ENCODE measurements at regions not wholly inside any gene's neighbourhood (a gene's known extent, or its start where the extent isn't known, plus 50 kb on each side); places are given as distances from the start of the nearest gene placed in this dataset.

DNA sequence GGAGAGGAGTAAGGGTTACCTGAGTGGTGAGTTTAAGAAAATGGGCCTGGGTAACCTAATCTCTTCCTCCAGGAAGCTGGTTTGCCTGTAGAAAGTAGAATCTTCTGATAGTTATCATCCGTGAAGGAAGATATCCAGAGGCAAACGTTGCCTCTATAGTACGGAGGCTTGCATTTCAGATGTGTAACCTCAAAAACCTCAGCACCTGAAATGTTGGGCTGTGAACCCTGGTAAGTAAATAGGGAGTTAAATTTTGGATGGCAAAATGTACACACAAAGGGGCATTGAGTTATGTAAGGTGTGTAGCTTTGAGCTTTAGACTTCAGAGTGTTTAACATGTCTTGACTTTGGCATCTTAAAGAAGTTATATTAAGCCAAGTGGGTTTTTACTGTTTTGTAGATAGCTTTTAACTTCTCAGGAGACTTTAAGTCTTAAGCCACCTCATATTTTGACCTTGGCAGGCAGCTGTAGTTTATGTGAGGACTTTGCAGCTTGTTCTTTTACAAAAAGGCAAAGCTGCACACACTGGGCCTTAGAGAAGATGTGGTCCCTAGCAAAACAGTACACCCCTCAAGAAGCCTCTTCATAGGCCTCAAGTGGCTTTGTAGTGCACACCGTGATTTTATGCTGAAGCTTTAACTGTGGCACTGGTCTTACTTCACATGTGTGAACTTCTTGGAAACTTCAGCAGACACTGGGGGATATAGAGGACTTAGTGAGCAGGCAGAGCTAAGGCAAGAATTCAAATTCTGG lies 83.4 kb downstream of the SNRPE start:
- TF ChIP-seq, protein P1, sequence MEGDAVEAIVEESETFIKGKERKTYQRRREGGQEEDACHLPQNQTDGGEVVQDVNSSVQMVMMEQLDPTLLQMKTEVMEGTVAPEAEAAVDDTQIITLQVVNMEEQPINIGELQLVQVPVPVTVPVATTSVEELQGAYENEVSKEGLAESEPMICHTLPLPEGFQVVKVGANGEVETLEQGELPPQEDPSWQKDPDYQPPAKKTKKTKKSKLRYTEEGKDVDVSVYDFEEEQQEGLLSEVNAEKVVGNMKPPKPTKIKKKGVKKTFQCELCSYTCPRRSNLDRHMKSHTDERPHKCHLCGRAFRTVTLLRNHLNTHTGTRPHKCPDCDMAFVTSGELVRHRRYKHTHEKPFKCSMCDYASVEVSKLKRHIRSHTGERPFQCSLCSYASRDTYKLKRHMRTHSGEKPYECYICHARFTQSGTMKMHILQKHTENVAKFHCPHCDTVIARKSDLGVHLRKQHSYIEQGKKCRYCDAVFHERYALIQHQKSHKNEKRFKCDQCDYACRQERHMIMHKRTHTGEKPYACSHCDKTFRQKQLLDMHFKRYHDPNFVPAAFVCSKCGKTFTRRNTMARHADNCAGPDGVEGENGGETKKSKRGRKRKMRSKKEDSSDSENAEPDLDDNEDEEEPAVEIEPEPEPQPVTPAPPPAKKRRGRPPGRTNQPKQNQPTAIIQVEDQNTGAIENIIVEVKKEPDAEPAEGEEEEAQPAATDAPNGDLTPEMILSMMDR (IDR thresholded peaks at IDR 0.05 in 4 of 5, conservative IDR thresholded peaks at IDR 0.05 in 1 of 5), result no peak
- no peak for TF ChIP-seq POLR2A (IDR thresholded peaks at IDR 0.05)
- Histone ChIP-seq H3K4me1 (no peaks in the 10 kb centered on the region), H3K27me3 (no peaks in the 10 kb centered on the region), H3K9me3 (no peaks in the 10 kb centered on the region), H3K27ac (no peak overlapping the region), H3K4me3 (no peak overlapping the region), H3K36me3 (no peaks in the 10 kb centered on the region)
- no peak for ATAC-seq
- in situ Hi-C loops (cut with MboI; ENCODE audit: low sequenced_read_pairs in 4 of 4), result no loop called here
- intact Hi-C loops (cut with DNase I; ENCODE audit: low total_unique reads), result no loop called here
- DNase-seq, result no peak

DNA sequence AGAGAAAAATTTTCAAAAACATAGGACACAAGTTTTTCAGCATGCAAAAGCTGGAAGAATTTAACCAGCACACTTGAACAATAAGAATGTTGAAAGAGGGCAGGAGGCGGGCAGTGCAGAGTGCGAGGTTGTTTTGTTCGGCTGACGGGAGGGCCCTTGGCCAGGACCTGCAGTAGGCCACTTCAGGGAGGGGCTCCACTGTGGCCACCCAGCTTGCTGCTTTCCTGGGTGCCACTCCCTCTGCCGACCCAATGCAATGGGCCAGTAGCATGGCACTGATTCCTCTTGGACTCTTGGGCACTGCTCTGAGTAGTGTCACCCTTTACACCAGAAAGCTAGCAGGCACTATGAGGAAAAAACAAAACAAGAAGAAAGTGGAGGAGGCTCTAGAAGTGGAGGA lies 92.9 kb downstream of the SNRPE start:
- Histone ChIP-seq H3K4me1 (no peaks in the 10 kb centered on the region), H3K9me3 (no peaks in the 10 kb centered on the region), H3K27me3 (no peaks in the 10 kb centered on the region), H3K27ac (no peak overlapping the region), H3K4me3 (no peak overlapping the region), H3K36me3 (no peaks in the 10 kb centered on the region)
- ATAC-seq (no peak), DNase-seq (no peak)
- TF ChIP-seq, protein P1 (IDR thresholded peaks at IDR 0.05 in 4 of 5, conservative IDR thresholded peaks at IDR 0.05 in 1 of 5), result no peak
- TF ChIP-seq POLR2A (IDR thresholded peaks at IDR 0.05), result no peak
- in situ Hi-C loops (cut with MboI; ENCODE audit: low sequenced_read_pairs in 4 of 4), result no loop called here
- intact Hi-C loops (cut with DNase I; ENCODE audit: low total_unique reads), result no loop called here

DNA sequence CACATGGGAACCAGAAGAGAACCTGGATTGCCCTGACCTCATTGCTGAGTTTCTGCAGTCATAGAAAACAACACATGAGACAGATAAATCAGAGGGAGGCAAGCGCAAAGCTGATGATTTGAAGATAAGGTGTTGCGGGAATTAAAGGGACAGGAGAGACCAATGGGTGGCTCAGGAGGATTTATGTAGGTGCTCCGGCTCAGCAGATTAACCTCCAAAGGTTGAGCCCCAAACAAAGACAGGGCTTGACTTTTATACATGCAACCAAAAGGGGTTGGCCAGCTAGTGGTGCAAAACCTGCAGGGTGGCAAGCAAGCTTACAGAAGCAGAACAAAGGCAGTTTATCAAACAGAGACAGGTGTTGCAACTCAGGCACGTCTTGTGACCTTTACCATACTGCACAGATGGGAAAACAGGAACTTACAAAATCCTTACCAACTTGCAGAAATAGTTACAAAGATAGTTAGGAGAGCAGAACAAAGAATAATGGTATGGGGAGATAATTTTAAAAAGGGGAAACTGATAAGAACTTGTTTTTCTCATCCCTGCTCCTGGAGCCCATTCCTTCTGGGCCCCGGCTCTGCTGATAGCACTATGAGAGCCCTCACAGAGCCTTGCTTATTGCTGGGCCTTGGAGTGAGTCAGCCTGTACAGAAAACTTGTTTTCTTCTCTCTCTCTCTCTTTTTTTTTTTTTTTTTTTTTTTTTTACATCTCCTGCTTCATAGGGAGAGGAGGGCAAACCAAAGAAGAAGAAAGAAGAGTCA lies 93.6 kb downstream of the SNRPE start:
- no peaks in the 10 kb centered on the region for H3K4me1 ChIP-seq
- intact Hi-C loops (cut with DNase I; ENCODE audit: low total_unique reads), result no loop called here
- H3K27me3 ChIP-seq, result no peaks in the 10 kb centered on the region
- ATAC-seq (no peak), DNase-seq (no peak)
- TF ChIP-seq POLR2A (IDR thresholded peaks at IDR 0.05), result no peak
- TF ChIP-seq, protein P1 (IDR thresholded peaks at IDR 0.05 in 4 of 5, conservative IDR thresholded peaks at IDR 0.05 in 1 of 5), result no peak
- H3K36me3 ChIP-seq, result no peaks in the 10 kb centered on the region
- in situ Hi-C loops (cut with MboI; ENCODE audit: low sequenced_read_pairs in 4 of 4), result no loop called here
- no peaks in the 10 kb centered on the region for H3K9me3 ChIP-seq
- no peak overlapping the region for H3K27ac ChIP-seq
- H3K4me3 ChIP-seq, result no peak overlapping the region

DNA sequence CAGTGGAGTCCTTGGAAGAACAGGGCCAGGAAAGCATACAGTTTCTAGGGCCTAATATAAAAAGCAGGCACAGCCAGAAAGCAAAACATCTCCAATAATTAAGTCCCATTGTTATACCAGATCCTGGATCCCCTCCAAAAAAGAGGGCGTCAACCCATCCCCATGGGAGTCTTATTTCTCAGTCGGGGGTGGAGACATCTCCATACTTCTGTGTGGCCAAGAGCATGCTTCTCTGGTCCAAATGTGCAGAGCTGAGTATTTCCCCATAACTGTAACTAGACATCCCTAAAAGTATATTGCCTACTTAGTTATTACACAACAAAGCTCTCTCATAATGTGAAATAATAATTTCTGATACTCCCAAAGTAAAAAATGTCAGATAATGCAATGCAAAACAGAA lies 104.2 kb upstream of the SOX13 start:
- Histone ChIP-seq H3K27ac (no peak overlapping the region), H3K4me3 (no peak overlapping the region), H3K4me1 (no peaks in the 10 kb centered on the region), H3K9me3 (no peaks in the 10 kb centered on the region), H3K27me3 (no peaks in the 10 kb centered on the region), H3K36me3 (no peaks in the 10 kb centered on the region)
- ATAC-seq, result no peak
- in situ Hi-C loops (cut with MboI; ENCODE audit: low sequenced_read_pairs in 4 of 4), result no loop called here
- no peak for TF ChIP-seq POLR2A (IDR thresholded peaks at IDR 0.05)
- TF ChIP-seq, protein P1 (IDR thresholded peaks at IDR 0.05 in 4 of 5, conservative IDR thresholded peaks at IDR 0.05 in 1 of 5), result no peak
- intact Hi-C loops (cut with DNase I; ENCODE audit: low total_unique reads), result no loop called here
- DNase-seq, result peak in 1 of 2 donors; percentile 18
